Muscle of arm (tissue), 1 donor: ENCODE measurements at regions not wholly inside any gene's neighbourhood (a gene's known extent, or its start where the extent isn't known, plus 50 kb on each side); places are given as distances from the start of the nearest gene placed in this dataset.
A peak's percentile ranks its signal among the peaks of the same experiment; 100 is the strongest.
"Not testable (repeated sequence)": the region's sequence is repeated elsewhere in the genome, so short reads cannot be mapped to it uniquely, and the experiment has no call there.

ENCODE experiments used
- DNase-seq: peaks from one replicate; pipeline ENCODE4 v3.0.0-alpha.2; 2013

- no peak for DNase-seq
These were observed 148.7 kb downstream of the SOX4 start for GRCh38 chr6:21742238-21742660.

- no peak for DNase-seq
These were observed 150.8 kb downstream of the SOX4 start for GRCh38 chr6:21744331-21744730.

GRCh38 chr6:21745543-21746337 is 152.2 kb downstream of the SOX4 start:
- DNase-seq, result no peak

- DNase-seq, result no peak
These were observed 153.9 kb downstream of the SOX4 start for GRCh38 chr6:21747441-21747840.

- DNase-seq, result no peak
These were observed 154.9 kb downstream of the SOX4 start for GRCh38 chr6:21748343-21749056.

- DNase-seq, result no peak
These were observed 156.2 kb downstream of the SOX4 start for GRCh38 chr6:21749754-21750153.

- DNase-seq, result no peak
These were observed 157.0 kb downstream of the SOX4 start for GRCh38 chr6:21750575-21750974.

- no peak for DNase-seq
These were observed 158.1 kb downstream of the SOX4 start for GRCh38 chr6:21751608-21752007.

GRCh38 chr6:21752054-21752811 is 158.7 kb downstream of the SOX4 start:
- no peak for DNase-seq

GRCh38 chr6:21753241-21754108 is 159.9 kb downstream of the SOX4 start:
- no peak for DNase-seq

GRCh38 chr6:21754891-21755290 is 161.3 kb downstream of the SOX4 start:
- DNase-seq, result no peak

GRCh38 chr6:21756487-21756886 is 162.9 kb downstream of the SOX4 start:
- no peak for DNase-seq

- not testable (repeated sequence) for DNase-seq
These were observed 163.8 kb downstream of the SOX4 start for GRCh38 chr6:21757392-21757791.

GRCh38 chr6:21759721-21760120 is 166.2 kb downstream of the SOX4 start:
- DNase-seq, result no peak

- DNase-seq, result not testable (repeated sequence)
These were observed 167.6 kb downstream of the SOX4 start for GRCh38 chr6:21761053-21761730.

- no peak for DNase-seq
These were observed 171.4 kb downstream of the SOX4 start for GRCh38 chr6:21764989-21765388.

GRCh38 chr6:21767891-21768648 is 174.5 kb downstream of the SOX4 start:
- DNase-seq, result no peak

GRCh38 chr6:21769405-21769861 is 175.9 kb downstream of the SOX4 start:
- DNase-seq, result peak; percentile 72

GRCh38 chr6:21769968-21770367 is 176.4 kb downstream of the SOX4 start:
- peak; percentile 24 for DNase-seq
